Epithelial cell of esophagus (primary cell): ENCODE measurements at regions not wholly inside any gene's neighbourhood (a gene's known extent, or its start where the extent isn't known, plus 50 kb on each side); places are given as distances from the start of the nearest gene placed in this dataset.

Source experiments
- DNase-seq: peaks from one replicate; pipeline ENCODE4 v3.0.0; 2010; ENCODE audit warnings: low read depth
- H3K4me3 ChIP-seq: 2 replicates; pipeline ENCODE4 v1.5.1; 2011; ENCODE audit warnings: mild to moderate bottlenecking, low read length, control low read depth
- TF ChIP-seq, protein P1 (sequence below): IDR thresholded peaks from 2 replicates; pipeline ENCODE4 v1.5.1; 2011; ENCODE audit warnings: low read depth, mild to moderate bottlenecking, low read length, control low read depth, inconsistent platforms; ENCODE audit not compliant: insufficient read depth; ENCODE audit errors: missing control alignments

DNA sequence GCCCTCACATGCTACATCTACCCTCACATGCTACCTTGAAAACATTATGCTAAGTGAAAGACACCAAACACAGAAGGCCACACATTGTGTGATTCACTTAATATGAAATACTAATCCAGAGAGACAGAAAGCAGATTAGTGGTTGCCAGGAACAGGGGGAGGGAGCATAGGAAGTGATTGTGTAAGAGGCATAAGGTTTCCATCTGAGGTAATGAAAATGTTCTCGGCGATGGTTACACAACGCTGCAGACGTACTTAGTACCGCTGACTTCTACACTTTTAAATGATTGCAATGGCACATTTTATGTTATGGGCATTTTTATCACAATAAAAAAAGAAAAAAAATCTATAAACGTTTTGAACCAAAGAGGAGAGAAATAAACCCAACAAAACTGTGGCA, 742.3 kb downstream of the TYW1 start:
- TF ChIP-seq, protein P1, sequence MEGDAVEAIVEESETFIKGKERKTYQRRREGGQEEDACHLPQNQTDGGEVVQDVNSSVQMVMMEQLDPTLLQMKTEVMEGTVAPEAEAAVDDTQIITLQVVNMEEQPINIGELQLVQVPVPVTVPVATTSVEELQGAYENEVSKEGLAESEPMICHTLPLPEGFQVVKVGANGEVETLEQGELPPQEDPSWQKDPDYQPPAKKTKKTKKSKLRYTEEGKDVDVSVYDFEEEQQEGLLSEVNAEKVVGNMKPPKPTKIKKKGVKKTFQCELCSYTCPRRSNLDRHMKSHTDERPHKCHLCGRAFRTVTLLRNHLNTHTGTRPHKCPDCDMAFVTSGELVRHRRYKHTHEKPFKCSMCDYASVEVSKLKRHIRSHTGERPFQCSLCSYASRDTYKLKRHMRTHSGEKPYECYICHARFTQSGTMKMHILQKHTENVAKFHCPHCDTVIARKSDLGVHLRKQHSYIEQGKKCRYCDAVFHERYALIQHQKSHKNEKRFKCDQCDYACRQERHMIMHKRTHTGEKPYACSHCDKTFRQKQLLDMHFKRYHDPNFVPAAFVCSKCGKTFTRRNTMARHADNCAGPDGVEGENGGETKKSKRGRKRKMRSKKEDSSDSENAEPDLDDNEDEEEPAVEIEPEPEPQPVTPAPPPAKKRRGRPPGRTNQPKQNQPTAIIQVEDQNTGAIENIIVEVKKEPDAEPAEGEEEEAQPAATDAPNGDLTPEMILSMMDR: no peak
- no peak for DNase-seq

DNA sequence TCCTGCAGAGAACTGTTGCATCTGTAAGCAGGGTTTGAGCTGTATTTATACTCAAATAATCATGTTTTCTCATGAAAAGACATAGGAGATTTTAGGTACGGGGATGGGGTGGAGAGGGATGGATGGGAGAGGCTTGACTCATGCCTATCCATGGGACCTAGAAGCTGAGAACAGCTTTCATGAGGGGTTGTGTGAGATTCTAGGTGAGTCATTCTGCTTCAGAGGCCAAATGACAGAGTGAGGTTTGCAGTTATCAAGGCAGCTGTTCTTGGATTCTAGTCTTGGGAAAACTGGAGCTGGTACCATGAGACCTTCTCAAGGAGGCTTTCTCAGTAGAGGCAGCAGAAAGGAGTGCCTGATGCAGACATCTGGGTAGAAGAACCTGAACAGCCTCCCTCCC, 746.9 kb downstream of the TYW1 start:
- no peak overlapping the region for H3K4me3 ChIP-seq
- no peak for DNase-seq
- TF ChIP-seq, protein P1: no peak

More for the DNA sequence above, 742.3 kb downstream of the TYW1 start:
- no peak overlapping the region for H3K4me3 ChIP-seq

DNA sequence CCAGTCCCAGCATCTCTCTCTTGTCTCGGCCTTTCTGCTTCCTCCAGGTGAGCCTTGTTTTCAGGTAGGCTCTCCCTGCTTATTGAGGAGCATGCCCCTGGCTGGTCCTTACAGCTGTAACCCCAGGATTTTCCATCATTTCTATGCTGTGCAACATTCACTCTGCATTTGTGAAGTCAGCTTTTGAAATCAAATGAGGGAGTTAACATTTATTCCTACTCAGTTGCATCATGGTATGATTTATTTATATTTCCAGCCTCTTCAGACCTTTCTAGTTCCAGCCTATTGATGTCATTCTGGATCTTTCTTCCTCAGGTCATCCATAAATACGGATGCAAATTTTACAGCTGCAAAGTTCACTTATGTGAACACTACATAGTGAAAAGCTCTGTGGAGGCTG, 755.6 kb downstream of the TYW1 start:
- TF ChIP-seq, protein P1: no peak
- H3K4me3 ChIP-seq: no peak overlapping the region
- DNase-seq: no peak

DNA sequence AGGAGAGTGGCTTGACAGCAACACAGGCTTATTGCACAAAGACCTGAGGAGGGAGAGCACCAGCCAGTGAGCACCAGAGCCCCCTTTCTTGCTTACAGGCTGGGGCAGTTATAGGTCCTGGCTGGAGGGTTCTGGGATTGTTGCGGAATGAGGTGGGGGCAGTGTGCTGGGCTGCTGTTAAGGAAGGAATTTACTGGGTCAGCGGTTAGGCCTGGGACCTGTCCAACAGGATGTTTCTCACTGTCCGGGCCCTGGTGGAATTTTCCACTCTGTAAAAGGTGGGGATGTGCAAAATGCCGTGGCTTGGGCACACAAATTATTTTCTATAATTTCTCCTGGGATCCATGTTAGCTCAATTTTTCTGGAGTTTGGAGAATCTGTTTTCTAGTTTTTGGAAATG, 757.3 kb downstream of the TYW1 start:
- DNase-seq: no peak
- TF ChIP-seq, protein P1: no peak
- H3K4me3 ChIP-seq: no peak overlapping the region

DNA sequence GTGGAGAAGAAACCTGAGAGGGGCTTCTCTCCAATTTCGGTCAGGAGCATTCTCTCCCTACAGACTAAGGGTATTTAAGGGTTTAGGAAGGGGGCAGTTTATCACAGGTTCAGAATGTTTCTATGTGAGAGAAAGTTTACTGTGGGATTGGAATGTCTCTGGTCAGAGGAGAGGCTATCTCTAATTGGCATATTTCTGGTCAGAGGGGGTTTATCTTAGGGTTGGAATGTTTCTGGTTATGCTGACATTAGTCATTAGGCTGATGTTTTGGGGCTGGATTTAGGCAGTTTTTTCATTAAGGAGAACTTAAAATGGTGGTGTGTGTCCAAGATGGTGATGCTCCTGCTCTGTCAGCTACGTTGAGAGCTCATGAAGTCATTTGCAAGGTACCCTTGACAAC, 758.0 kb downstream of the TYW1 start:
- no peak overlapping the region for H3K4me3 ChIP-seq
- TF ChIP-seq, protein P1: no peak
- DNase-seq: no peak

DNA sequence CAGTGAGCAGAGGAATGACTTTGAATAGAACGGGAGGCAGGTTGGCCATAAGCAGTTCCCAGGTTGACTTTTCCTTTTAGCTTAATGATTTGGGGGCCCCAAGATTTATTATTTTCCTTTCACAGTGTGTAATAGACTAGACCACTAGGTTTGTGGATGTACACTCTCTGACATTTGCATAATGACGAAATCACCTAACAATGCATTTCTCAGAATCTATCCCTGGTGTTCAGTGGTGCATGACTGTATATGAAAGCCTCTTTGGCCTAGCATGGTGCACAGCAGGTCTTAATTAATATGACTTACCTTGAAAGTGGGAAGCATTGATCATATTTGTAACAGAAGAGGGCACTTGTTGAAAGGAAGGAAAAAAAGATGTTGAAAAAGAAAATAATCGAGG, 761.9 kb downstream of the TYW1 start:
- DNase-seq: no peak
- TF ChIP-seq, protein P1: no peak
- H3K4me3 ChIP-seq: no peak overlapping the region

DNA sequence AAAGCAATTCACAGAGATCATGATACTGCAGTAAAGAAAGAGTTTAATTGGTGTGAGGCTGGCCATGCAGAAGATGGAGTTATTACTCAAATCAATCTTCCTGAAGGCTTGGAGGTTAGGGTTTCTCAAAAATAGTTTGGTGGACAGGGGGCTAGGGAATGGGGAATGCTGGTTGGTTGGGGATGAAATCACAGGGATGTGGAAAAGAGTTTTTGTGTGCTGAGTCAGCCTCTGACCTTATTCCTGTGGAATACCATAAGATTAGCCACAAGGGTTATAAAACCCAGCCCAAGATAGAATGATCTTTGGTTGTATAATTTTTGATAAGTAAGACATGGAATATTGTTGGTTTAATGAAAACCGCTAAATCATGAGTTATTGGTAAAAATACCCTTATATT, 764.3 kb downstream of the TYW1 start:
- no peak overlapping the region for H3K4me3 ChIP-seq
- TF ChIP-seq, protein P1: no peak
- no peak for DNase-seq
